Ishikawa (cell line): ENCODE measurements at regions not wholly inside any gene's neighbourhood (a gene's known extent, or its start where the extent isn't known, plus 50 kb on each side); places are given as distances from the start of the nearest gene placed in this dataset.

Experiments
- CEBPB ChIP-seq: IDR thresholded peaks from 2 replicates; pipeline ENCODE4 v1.6.1; 2012
- CREB1 ChIP-seq: IDR thresholded peaks from 2 replicates; pipeline ENCODE4 v1.6.1; 2012; ENCODE audit warnings: low read depth
- EGR1 ChIP-seq: IDR thresholded peaks from 2 replicates; pipeline ENCODE4 v1.6.1; 2012
- EP300 ChIP-seq: IDR thresholded peaks from 2 replicates; pipeline ENCODE4 v1.6.1; 2012; ENCODE audit warnings: borderline replicate concordance
- FOXM1 ChIP-seq: IDR thresholded peaks from 2 replicates; pipeline ENCODE4 v1.6.1; 2012; ENCODE audit warnings: low read depth, borderline replicate concordance
- NFIC ChIP-seq: IDR thresholded peaks from 2 replicates; pipeline ENCODE4 v1.6.1; 2012
- RAD21 ChIP-seq: IDR thresholded peaks from 2 replicates; pipeline ENCODE4 v1.6.1; 2012; ENCODE audit warnings: low read depth
- REST ChIP-seq: IDR thresholded peaks from 2 replicates; pipeline ENCODE4 v1.6.1; 2012; ENCODE audit warnings: low read depth, mild to moderate bottlenecking
- TAF1 ChIP-seq: IDR thresholded peaks from 2 replicates; pipeline ENCODE4 v1.6.1; 2012; ENCODE audit warnings: low read depth, mild to moderate bottlenecking
- TCF12 ChIP-seq: IDR thresholded peaks from 2 replicates; pipeline ENCODE4 v1.6.1; 2012; ENCODE audit warnings: low read depth
- TEAD4 ChIP-seq: IDR thresholded peaks from 2 replicates; pipeline ENCODE4 v1.6.1; 2012
- YY1 ChIP-seq: IDR thresholded peaks from 2 replicates; pipeline ENCODE4 v1.6.1; 2012; ENCODE audit warnings: low read depth
- ZBTB7A ChIP-seq: IDR thresholded peaks from 2 replicates; pipeline ENCODE4 v1.6.1; 2012; ENCODE audit warnings: low read depth
- TF ChIP-seq, protein P1 (sequence below): IDR thresholded peaks from 2 replicates; pipeline ENCODE4 v1.6.1; 2012
- TF ChIP-seq, protein P2 (sequence below): IDR thresholded peaks from 2 replicates; pipeline ENCODE4 v1.6.1; 2012

GRCh38 chr20:22407237-22408193 lies 176.9 kb downstream of the FOXA2 start:
- TF ChIP-seq, protein P1, sequence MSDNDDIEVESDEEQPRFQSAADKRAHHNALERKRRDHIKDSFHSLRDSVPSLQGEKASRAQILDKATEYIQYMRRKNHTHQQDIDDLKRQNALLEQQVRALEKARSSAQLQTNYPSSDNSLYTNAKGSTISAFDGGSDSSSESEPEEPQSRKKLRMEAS, result no peak

GRCh38 chr20:22404419-22405170 lies 179.8 kb downstream of the FOXA2 start:
- no peak for TF ChIP-seq TCF12
- TF ChIP-seq, protein P2, sequence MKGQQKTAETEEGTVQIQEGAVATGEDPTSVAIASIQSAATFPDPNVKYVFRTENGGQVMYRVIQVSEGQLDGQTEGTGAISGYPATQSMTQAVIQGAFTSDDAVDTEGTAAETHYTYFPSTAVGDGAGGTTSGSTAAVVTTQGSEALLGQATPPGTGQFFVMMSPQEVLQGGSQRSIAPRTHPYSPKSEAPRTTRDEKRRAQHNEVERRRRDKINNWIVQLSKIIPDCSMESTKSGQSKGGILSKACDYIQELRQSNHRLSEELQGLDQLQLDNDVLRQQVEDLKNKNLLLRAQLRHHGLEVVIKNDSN, result no peak
- no peak for TF ChIP-seq TAF1
- no peak for TF ChIP-seq NFIC
- no peak for TF ChIP-seq FOXM1
- TF ChIP-seq ZBTB7A, result no peak
- TF ChIP-seq RAD21, result no peak
- TF ChIP-seq, protein P1, result no peak

GRCh38 chr20:22403632-22404361 lies 180.6 kb downstream of the FOXA2 start:
- TF ChIP-seq CEBPB, result no peak
- no peak for TF ChIP-seq FOXM1
- TF ChIP-seq, protein P2, result no peak
- no peak for TF ChIP-seq REST
- no peak for TF ChIP-seq TEAD4
- TF ChIP-seq TCF12, result no peak
- TF ChIP-seq ZBTB7A, result no peak
- no peak for TF ChIP-seq RAD21
- no peak for TF ChIP-seq TAF1
- TF ChIP-seq NFIC, result no peak
- TF ChIP-seq CREB1, result no peak
- TF ChIP-seq EP300, result no peak
- TF ChIP-seq YY1, result no peak
- TF ChIP-seq, protein P1, result no peak
- no peak for TF ChIP-seq EGR1

DNA sequence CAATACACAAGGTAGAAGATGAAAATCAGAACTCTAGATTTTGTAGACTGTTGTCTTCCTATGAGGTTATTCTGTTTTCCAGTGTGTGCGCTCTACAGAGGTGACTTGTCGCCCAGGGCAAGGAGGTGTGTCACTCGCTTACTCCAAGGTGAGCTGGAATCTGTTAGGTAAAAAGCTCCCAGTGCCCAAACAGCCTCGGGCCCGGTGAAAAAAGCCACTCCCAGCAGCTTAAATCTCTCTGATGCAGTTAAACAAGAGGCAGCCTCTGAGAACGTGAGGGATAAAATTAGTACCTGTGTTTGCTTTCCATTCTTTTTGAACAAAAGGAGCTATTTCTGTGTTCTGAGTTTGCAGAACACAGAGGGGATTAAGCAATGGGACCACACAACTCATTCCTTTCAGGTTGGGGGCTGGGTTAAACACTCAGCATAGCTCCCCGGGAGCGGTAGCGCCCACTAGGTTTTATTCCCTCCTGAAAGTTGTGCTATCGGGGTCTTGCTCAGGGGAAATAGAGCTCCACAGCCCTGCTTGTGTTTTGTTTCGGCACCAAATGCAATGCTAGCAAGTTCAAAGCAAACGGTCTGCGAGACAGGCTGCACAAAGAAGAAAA lies 181.2 kb downstream of the FOXA2 start:
- TF ChIP-seq TAF1, result no peak
- no peak for TF ChIP-seq CEBPB
- TF ChIP-seq, protein P1, result no peak
- TF ChIP-seq CREB1, result no peak
- no peak for TF ChIP-seq NFIC

- TF ChIP-seq NFIC (no peak), EGR1 (no peak), TEAD4 (no peak), RAD21 (no peak), CEBPB (no peak), EP300 (no peak), FOXM1 (no peak), ZBTB7A (no peak), TAF1 (no peak), YY1 (no peak), TCF12 (no peak), CREB1 (no peak), REST (no peak)
- TF ChIP-seq, protein P2, result no peak
- TF ChIP-seq, protein P1, result no peak
These were observed 181.8 kb downstream of the FOXA2 start for GRCh38 chr20:22402550-22402949.
